SU-DHL-6 (cell line): ENCODE measurements at regions not wholly inside any gene's neighbourhood (a gene's known extent, or its start where the extent isn't known, plus 50 kb on each side); places are given as distances from the start of the nearest gene placed in this dataset.

Experiments
- EZH2phosphoT487 ChIP-seq: fragments of 200-600 bp; sonication (generic), shearing (Covaris generic); conservative IDR thresholded peaks from 2 replicates; pipeline ENCODE4 v1.6.1; 2018; ENCODE audit warnings: mild to moderate bottlenecking, antibody characterized with exemption, low read length, moderate library complexity, mixed read lengths
- TF ChIP-seq, protein P1 (sequence below): fragments of 200-600 bp; sonication (generic); IDR thresholded peaks from one replicate; pipeline ENCODE4 v1.5.1; 2017; ENCODE audit warnings: antibody characterized with exemption, mild to moderate bottlenecking, low read length, moderate library complexity; ENCODE audit not compliant: insufficient read depth, poor library complexity, severe bottlenecking

DNA sequence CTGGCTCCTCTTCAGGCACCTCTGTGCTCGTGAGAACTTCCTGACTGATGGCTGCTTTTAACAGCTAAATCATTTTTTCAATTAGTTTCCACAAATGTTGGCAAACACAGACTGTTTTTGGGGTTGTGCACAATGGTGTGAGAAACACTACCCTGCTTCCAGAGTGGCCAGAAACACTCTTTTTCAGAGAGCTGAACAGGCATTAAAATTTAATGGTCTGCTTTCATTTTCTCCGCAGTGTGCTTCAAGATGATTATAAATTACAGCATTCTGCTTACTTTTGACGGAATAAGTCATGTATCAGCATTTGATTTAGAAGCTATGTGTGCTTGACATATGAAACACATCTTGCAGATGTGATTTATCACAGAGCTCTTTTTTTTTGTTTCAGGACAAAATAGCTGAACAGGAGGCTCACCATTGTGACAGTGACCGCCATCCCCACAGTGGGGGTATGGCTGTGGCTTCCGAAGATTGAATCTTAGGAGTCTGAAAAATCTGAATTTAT is 454.5 kb upstream of the ZNF608 start:
- TF ChIP-seq, protein P1, sequence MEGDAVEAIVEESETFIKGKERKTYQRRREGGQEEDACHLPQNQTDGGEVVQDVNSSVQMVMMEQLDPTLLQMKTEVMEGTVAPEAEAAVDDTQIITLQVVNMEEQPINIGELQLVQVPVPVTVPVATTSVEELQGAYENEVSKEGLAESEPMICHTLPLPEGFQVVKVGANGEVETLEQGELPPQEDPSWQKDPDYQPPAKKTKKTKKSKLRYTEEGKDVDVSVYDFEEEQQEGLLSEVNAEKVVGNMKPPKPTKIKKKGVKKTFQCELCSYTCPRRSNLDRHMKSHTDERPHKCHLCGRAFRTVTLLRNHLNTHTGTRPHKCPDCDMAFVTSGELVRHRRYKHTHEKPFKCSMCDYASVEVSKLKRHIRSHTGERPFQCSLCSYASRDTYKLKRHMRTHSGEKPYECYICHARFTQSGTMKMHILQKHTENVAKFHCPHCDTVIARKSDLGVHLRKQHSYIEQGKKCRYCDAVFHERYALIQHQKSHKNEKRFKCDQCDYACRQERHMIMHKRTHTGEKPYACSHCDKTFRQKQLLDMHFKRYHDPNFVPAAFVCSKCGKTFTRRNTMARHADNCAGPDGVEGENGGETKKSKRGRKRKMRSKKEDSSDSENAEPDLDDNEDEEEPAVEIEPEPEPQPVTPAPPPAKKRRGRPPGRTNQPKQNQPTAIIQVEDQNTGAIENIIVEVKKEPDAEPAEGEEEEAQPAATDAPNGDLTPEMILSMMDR, result no peak
- no peak for TF ChIP-seq EZH2phosphoT487
